T-cell (primary cell): ENCODE measurements at regions not wholly inside any gene's neighbourhood (a gene's known extent, or its start where the extent isn't known, plus 50 kb on each side); places are given as distances from the start of the nearest gene placed in this dataset.

Experiments
- ATAC-seq, 4 experiments: fragments of 200-7000 bp in 3 of 4; fragments of 150-1000 bp in 1 of 4; cut with Tn5 transposase; replicated peaks in 1 of 4; 1 replicate in 3 of 4; 2 replicates in 1 of 4; pipeline ENCODE4 v1.10.0; 2021; ENCODE audit warnings: moderate library complexity in 3 of 4, mild to moderate bottlenecking in 2 of 4, moderate number of reproducible peaks in 1 of 4
- CTCF ChIA-PET, 2 donors: fragments of 300-600 bp; sonication (Branson Sonifier 250); formaldehyde crosslinking; loops; one replicate each; lab custom pipeline; 2022; ENCODE audit warnings: antibody characterized with exemption in 2 of 2; lab: Charles Lee
- POLR2A ChIA-PET, 2 donors: fragments of 300-600 bp; sonication (Branson Sonifier 250); formaldehyde crosslinking; loops; one replicate each; lab custom pipeline; 2022; ENCODE audit warnings: antibody characterized with exemption in 2 of 2; lab: Charles Lee
- DNase-seq, 35 experiments: peaks; one replicate each; pipeline versions ENCODE4 v3.0.0 to v3.0.0-alpha.2; 2013 to 2023
- H3K27ac ChIP-seq: one replicate; pipeline ENCODE4 v1.5.1; 2013; ENCODE audit warnings: low read length
- H3K27me3 ChIP-seq, 2 experiments: replicated peaks in 1 of 2; 1 replicate in 1 of 2; 2 replicates in 1 of 2; pipeline versions ENCODE4 v1.6.1 to v1.7.0; 2013; ENCODE audit warnings: low read length in 1 of 2, mixed read lengths in 1 of 2; ENCODE audit not compliant: control insufficient read depth in 2 of 2, insufficient read depth in 2 of 2; ENCODE audit errors: extremely low read depth in 1 of 2
- H3K36me3 ChIP-seq, 2 donors: 1 replicate in 1 of 2; 2 replicates in 1 of 2; pipeline versions ENCODE4 v1.6.1 to v1.7.0; 2013; ENCODE audit warnings: low read length in 1 of 2; ENCODE audit not compliant: control insufficient read depth in 2 of 2, insufficient read depth in 1 of 2; ENCODE audit errors: extremely low read depth in 1 of 2
- H3K4me1 ChIP-seq, 2 experiments: 1 replicate in 1 of 2; 2 replicates in 1 of 2; pipeline versions ENCODE4 v1.6.1 to v1.7.0; 2013; ENCODE audit warnings: low read length in 2 of 2, mixed read lengths in 1 of 2; ENCODE audit not compliant: insufficient read depth in 2 of 2, control insufficient read depth in 1 of 2; ENCODE audit errors: extremely low read depth in 1 of 2
- H3K4me3 ChIP-seq, 2 donors: 1 replicate in 1 of 2; 2 replicates in 1 of 2; pipeline versions ENCODE4 v1.5.1 to v1.7.0; 2013; ENCODE audit warnings: mild to moderate bottlenecking in 2 of 2, low read length in 1 of 2, moderate library complexity in 1 of 2; ENCODE audit not compliant: control insufficient read depth in 1 of 2; ENCODE audit errors: extremely low read depth in 1 of 2
- H3K9me3 ChIP-seq: 2 replicates; pipeline ENCODE4 v1.7.0; 2013
- H3K27ac Mint-ChIP-seq, 2 donors: one replicate each; pipeline ENCODE4 v1.8.0; 2020 to 2021; ENCODE audit warnings: mild to moderate bottlenecking in 2 of 2, mixed read lengths in 2 of 2
- H3K27me3 Mint-ChIP-seq, 2 donors: one replicate each; pipeline ENCODE4 v1.8.0; 2021 to 2022; ENCODE audit warnings: mixed read lengths in 2 of 2
- H3K36me3 Mint-ChIP-seq: one replicate; pipeline ENCODE4 v1.8.0; 2021; ENCODE audit warnings: mixed read lengths
- H3K4me1 Mint-ChIP-seq, 3 donors: one replicate each; pipeline ENCODE4 v1.8.0; 2020 to 2022; ENCODE audit warnings: mixed read lengths in 3 of 3, mild to moderate bottlenecking in 1 of 3
- H3K4me3 Mint-ChIP-seq, 3 donors: one replicate each; pipeline ENCODE4 v1.8.0; 2020 to 2022; ENCODE audit warnings: mild to moderate bottlenecking in 3 of 3, mixed read lengths in 3 of 3, moderate library complexity in 3 of 3
- H3K9me3 Mint-ChIP-seq, 3 donors: one replicate each; pipeline ENCODE4 v1.8.0; 2020 to 2022; ENCODE audit warnings: mixed read lengths in 3 of 3
- WGBS: methylation state at CpG from one replicate; pipeline ENCODE4 v1.1.5; 2013; ENCODE audit warnings: missing lambda C conversion rate; ENCODE audit not compliant: insufficient coverage; 5-methylcytosine and 5-hydroxymethylcytosine counted together

GRCh38 chr12:19967431-19967830, 400.9 kb upstream of the PDE3A start:
- ATAC-seq (no peak), DNase-seq (no peak)
- Mint-ChIP-seq H3K36me3 (no peaks in the 10 kb centered on the region), H3K4me1 (no peaks in the 10 kb centered on the region), H3K27ac (no peak overlapping the region), H3K4me3 (no peak overlapping the region), H3K27me3 (no peaks in the 10 kb centered on the region), H3K9me3 (no peaks in the 10 kb centered on the region)
- ChIA-PET POLR2A (no interaction called here), CTCF (interaction anchor here in 1 of 2 donors (0.7 kb wide), 1 partner anchor 27 kb away, joined by 4 read pairs; no protein-coding TSS in a partner anchor)
- WGBS: no CpG with 5 or more reads among the region's 2 CpGs
- Histone ChIP-seq H3K36me3 (no peaks in the 10 kb centered on the region), H3K4me1 (no peaks in the 10 kb centered on the region), H3K27me3 (no peaks in the 10 kb centered on the region), H3K9me3 (no peaks in the 10 kb centered on the region), H3K27ac (no peak overlapping the region), H3K4me3 (no peak overlapping the region)

- no peak for ATAC-seq
- Mint-ChIP-seq H3K9me3 (no peaks in the 10 kb centered on the region), H3K4me3 (no peak overlapping the region), H3K27me3 (no peaks in the 10 kb centered on the region), H3K36me3 (no peaks in the 10 kb centered on the region), H3K4me1 (no peaks in the 10 kb centered on the region), H3K27ac (no peak overlapping the region)
- no peak for DNase-seq
- H3K36me3 ChIP-seq: no peaks in the 10 kb centered on the region
- 83% methylated on average over 1 of the region's 2 CpGs for WGBS
- H3K27me3 ChIP-seq: no peaks in the 10 kb centered on the region
- no peak overlapping the region for H3K4me3 ChIP-seq
- H3K9me3 ChIP-seq: no peaks in the 10 kb centered on the region
- CTCF ChIA-PET: no interaction called here
- H3K27ac ChIP-seq: no peak overlapping the region
- no peaks in the 10 kb centered on the region for H3K4me1 ChIP-seq
- POLR2A ChIA-PET: no interaction called here
Observed at GRCh38 chr12:19970116-19970515, 398.2 kb upstream of the PDE3A start.

- Mint-ChIP-seq H3K27ac (no peak overlapping the region), H3K27me3 (no peaks in the 10 kb centered on the region), H3K36me3 (no peaks in the 10 kb centered on the region), H3K4me3 (no peak overlapping the region), H3K9me3 (no peaks in the 10 kb centered on the region), H3K4me1 (no peaks in the 10 kb centered on the region)
- Histone ChIP-seq H3K9me3 (no peaks in the 10 kb centered on the region), H3K4me3 (no peak overlapping the region), H3K36me3 (no peaks in the 10 kb centered on the region), H3K4me1 (no peaks in the 10 kb centered on the region), H3K27me3 (no peaks in the 10 kb centered on the region), H3K27ac (no peak overlapping the region)
- ATAC-seq: no peak
- 100% methylated on average over 1 of the region's 1 CpG for WGBS
- CTCF ChIA-PET: no interaction called here
- POLR2A ChIA-PET: no interaction called here
- DNase-seq: no peak
Observed at GRCh38 chr12:19970821-19971220, 397.5 kb upstream of the PDE3A start.

GRCh38 chr12:19971361-19972280, 396.7 kb upstream of the PDE3A start:
- Histone ChIP-seq H3K4me1 (no peaks in the 10 kb centered on the region), H3K9me3 (no peaks in the 10 kb centered on the region), H3K27me3 (no peaks in the 10 kb centered on the region), H3K36me3 (no peaks in the 10 kb centered on the region), H3K27ac (no peak overlapping the region), H3K4me3 (no peak overlapping the region)
- WGBS: 79% methylated on average over 7 of the region's 8 CpGs
- Mint-ChIP-seq H3K27me3 (peaks cover 0 to 3% of the 10 kb centered on the region in 2 donors), H3K36me3 (no peaks in the 10 kb centered on the region), H3K27ac (no peak overlapping the region), H3K4me1 (no peaks in the 10 kb centered on the region), H3K4me3 (no peak overlapping the region), H3K9me3 (no peaks in the 10 kb centered on the region)
- no peak for ATAC-seq
- CTCF ChIA-PET: no interaction called here
- no peak for DNase-seq
- POLR2A ChIA-PET: no interaction called here

GRCh38 chr12:19972325-19973288, 395.7 kb upstream of the PDE3A start:
- Mint-ChIP-seq H3K9me3 (no peaks in the 10 kb centered on the region), H3K27ac (no peak overlapping the region), H3K4me1 (no peaks in the 10 kb centered on the region), H3K27me3 (peaks cover 0 to 3% of the 10 kb centered on the region in 2 donors), H3K36me3 (no peaks in the 10 kb centered on the region), H3K4me3 (no peak overlapping the region)
- POLR2A ChIA-PET: interaction anchor here in 1 of 2 donors (0.6 kb wide), 1 partner anchor 44 kb away, joined by 3 read pairs; no protein-coding TSS in a partner anchor
- 58% methylated on average over 4 of the region's 11 CpGs for WGBS
- ATAC-seq: no peak
- Histone ChIP-seq H3K4me1 (no peaks in the 10 kb centered on the region), H3K4me3 (no peak overlapping the region), H3K27ac (no peak overlapping the region), H3K36me3 (no peaks in the 10 kb centered on the region), H3K27me3 (no peaks in the 10 kb centered on the region), H3K9me3 (no peaks in the 10 kb centered on the region)
- DNase-seq: no peak
- CTCF ChIA-PET: no interaction called here

- POLR2A ChIA-PET: no interaction called here
- no peak overlapping the region for H3K27ac Mint-ChIP-seq
- H3K4me1 ChIP-seq: no peaks in the 10 kb centered on the region
- CTCF ChIA-PET: no interaction called here
- H3K27me3 Mint-ChIP-seq: peaks cover 0 to 3% of the 10 kb centered on the region in 2 donors
- H3K9me3 ChIP-seq: no peaks in the 10 kb centered on the region
- H3K27ac ChIP-seq: no peak overlapping the region
- ATAC-seq: no peak
- H3K4me1 Mint-ChIP-seq: no peaks in the 10 kb centered on the region
- peaks cover 0 to 3% (median 2%) of the 10 kb centered on the region in 3 donors for H3K9me3 Mint-ChIP-seq
- H3K4me3 ChIP-seq: no peak overlapping the region
- DNase-seq: no peak
- H3K27me3 ChIP-seq: no peaks in the 10 kb centered on the region
- no peaks in the 10 kb centered on the region for H3K36me3 Mint-ChIP-seq
- no peaks in the 10 kb centered on the region for H3K36me3 ChIP-seq
- no peak overlapping the region for H3K4me3 Mint-ChIP-seq
Observed at GRCh38 chr12:19978193-19978592, 390.1 kb upstream of the PDE3A start.
